Upper lobe of left lung (tissue), 6 donors: ENCODE measurements at regions not wholly inside any gene's neighbourhood (a gene's known extent, or its start where the extent isn't known, plus 50 kb on each side); places are given as distances from the start of the nearest gene placed in this dataset.

ENCODE experiments used
- ATAC-seq, 2 donors: fragments of 200-7000 bp; cut with Tn5 transposase; one replicate each; pipeline ENCODE4 v1.9.1; 2022; ENCODE audit warnings: mild to moderate bottlenecking in 2 of 2, moderate library complexity in 2 of 2; ENCODE audit not compliant: low FRiP score in 2 of 2
- DNase-seq, 2 donors: peaks; one replicate each; pipeline ENCODE4 v3.0.0-alpha.2; 2019 to 2020
- H3K27ac ChIP-seq, 4 donors: fragments of 200-600 bp; sonication (generic); one replicate each; pipeline ENCODE4 v1.5.1; 2016 to 2019
- H3K27me3 ChIP-seq, 4 donors: fragments of 200-600 bp; sonication (generic); one replicate each; pipeline ENCODE4 v1.5.1; 2017 to 2019
- H3K36me3 ChIP-seq, 4 donors: fragments of 200-600 bp; sonication (generic); one replicate each; pipeline ENCODE4 v1.5.1; 2016 to 2019
- H3K4me1 ChIP-seq, 4 donors: fragments of 200-600 bp; sonication (generic); one replicate each; pipeline ENCODE4 v1.5.1; 2018 to 2019
- H3K4me3 ChIP-seq, 4 donors: fragments of 200-600 bp; sonication (generic); one replicate each; pipeline ENCODE4 v1.5.1; 2017 to 2019; ENCODE audit warnings: mild to moderate bottlenecking in 2 of 4, moderate library complexity in 1 of 4
- H3K9me3 ChIP-seq, 4 donors: fragments of 200-600 bp; sonication (generic); one replicate each; pipeline ENCODE4 v1.5.1; 2018 to 2019
- CTCF ChIP-seq, 6 experiments: fragments of 450-650 bp in 4 of 6; fragments of 200-600 bp in 2 of 6; sonication (generic) in 2 of 6; IDR thresholded peaks; one replicate each; pipeline ENCODE4 v1.5.1; 2016 to 2019; ENCODE audit warnings: antibody characterized with exemption in 6 of 6
- EP300 ChIP-seq, 4 donors: sonication (generic); formaldehyde crosslinking; IDR thresholded peaks; one replicate each; pipeline ENCODE4 v1.5.1; 2017; ENCODE audit warnings: antibody characterized with exemption in 4 of 4, control low read depth in 2 of 4
- POLR2A ChIP-seq, 4 donors: fragments of 450-650 bp; IDR thresholded peaks; one replicate each; pipeline ENCODE4 v1.5.1; 2016 to 2017; ENCODE audit warnings: antibody characterized with exemption in 4 of 4, mild to moderate bottlenecking in 2 of 4
- POLR2AphosphoS5 ChIP-seq, 2 donors: sonication (generic); formaldehyde crosslinking; IDR thresholded peaks; one replicate each; pipeline ENCODE4 v1.5.1; 2017; ENCODE audit warnings: antibody characterized with exemption in 2 of 2
- WGBS, 2 donors: methylation state at CpG; one replicate each; pipeline ENCODE4 v1.1.5; 2017 to 2018; 5-methylcytosine and 5-hydroxymethylcytosine counted together
- donor health status: DM: no; HTN: no; CAD: no; lungs with moderate emphysema.
- donor health status: DM: no; HTN: yes; CAD: no; lungs with severe emphysema.

- 28 to 46% methylated on average over 1 of the region's 1 CpG for WGBS, 2 donors
- DNase-seq: no peak
- H3K4me1 ChIP-seq: no peaks in the 10 kb centered on the region
- H3K4me3 ChIP-seq: no peak overlapping the region
- no peak for ATAC-seq
- peaks cover 0 to 6% (median 0%) of the 10 kb centered on the region in 4 donors for H3K9me3 ChIP-seq
- no peaks in the 10 kb centered on the region for H3K36me3 ChIP-seq
- TF ChIP-seq EP300 (IDR thresholded peaks at IDR 0.05): no peak
- TF ChIP-seq POLR2A (IDR thresholded peaks at IDR 0.05): no peak
- TF ChIP-seq CTCF (IDR thresholded peaks at IDR 0.05): no peak
- no peak for TF ChIP-seq POLR2AphosphoS5 (IDR thresholded peaks at IDR 0.05)
- no peak overlapping the region for H3K27ac ChIP-seq
- H3K27me3 ChIP-seq: no peaks in the 10 kb centered on the region
These were observed 615.0 kb upstream of the RIOK2 start for GRCh38 chr5:97797994-97798451.

- H3K4me1 ChIP-seq: no peaks in the 10 kb centered on the region
- H3K27me3 ChIP-seq: no peaks in the 10 kb centered on the region
- no peak overlapping the region for H3K4me3 ChIP-seq
- TF ChIP-seq POLR2A (IDR thresholded peaks at IDR 0.05) (no peak), POLR2AphosphoS5 (IDR thresholded peaks at IDR 0.05) (no peak), EP300 (IDR thresholded peaks at IDR 0.05) (no peak), CTCF (IDR thresholded peaks at IDR 0.05) (no peak)
- DNase-seq (no peak), ATAC-seq (no peak)
- H3K36me3 ChIP-seq: no peaks in the 10 kb centered on the region
- H3K9me3 ChIP-seq: peaks cover 0 to 10% (median 4%) of the 10 kb centered on the region in 4 donors
- no peak overlapping the region for H3K27ac ChIP-seq
These were observed 618.4 kb upstream of the RIOK2 start for GRCh38 chr5:97801461-97801860.

GRCh38 chr5:97820138-97820537 is 637.1 kb upstream of the RIOK2 start:
- Histone ChIP-seq H3K36me3 (no peaks in the 10 kb centered on the region), H3K9me3 (no peaks in the 10 kb centered on the region), H3K27me3 (no peaks in the 10 kb centered on the region), H3K27ac (no peak overlapping the region), H3K4me3 (no peak overlapping the region), H3K4me1 (no peaks in the 10 kb centered on the region)
- DNase-seq (no peak), ATAC-seq (no peak)
- WGBS, 2 donors: 69 to 87% methylated on average over 2 of the region's 2 CpGs
- TF ChIP-seq CTCF (IDR thresholded peaks at IDR 0.05) (no peak), POLR2AphosphoS5 (IDR thresholded peaks at IDR 0.05) (no peak), POLR2A (IDR thresholded peaks at IDR 0.05) (no peak), EP300 (IDR thresholded peaks at IDR 0.05) (no peak)

GRCh38 chr5:97832645-97833296 is 649.7 kb upstream of the RIOK2 start:
- H3K27me3 ChIP-seq: no peaks in the 10 kb centered on the region
- H3K9me3 ChIP-seq: no peaks in the 10 kb centered on the region
- DNase-seq (no peak), ATAC-seq (no peak)
- H3K36me3 ChIP-seq: no peaks in the 10 kb centered on the region
- WGBS, 2 donors: 40 to 55% methylated on average over 2 of the region's 2 CpGs
- H3K27ac ChIP-seq: no peak overlapping the region
- no peaks in the 10 kb centered on the region for H3K4me1 ChIP-seq
- TF ChIP-seq CTCF (IDR thresholded peaks at IDR 0.05) (no peak), POLR2A (IDR thresholded peaks at IDR 0.05) (no peak), EP300 (IDR thresholded peaks at IDR 0.05) (no peak), POLR2AphosphoS5 (IDR thresholded peaks at IDR 0.05) (no peak)
- no peak overlapping the region for H3K4me3 ChIP-seq

- no peak overlapping the region for H3K27ac ChIP-seq
- ATAC-seq (no peak), DNase-seq (no peak)
- no peaks in the 10 kb centered on the region for H3K9me3 ChIP-seq
- TF ChIP-seq CTCF (IDR thresholded peaks at IDR 0.05): no peak
- TF ChIP-seq POLR2AphosphoS5 (IDR thresholded peaks at IDR 0.05): no peak
- no peak for TF ChIP-seq EP300 (IDR thresholded peaks at IDR 0.05)
- TF ChIP-seq POLR2A (IDR thresholded peaks at IDR 0.05): no peak
- no peaks in the 10 kb centered on the region for H3K4me1 ChIP-seq
- H3K36me3 ChIP-seq: no peaks in the 10 kb centered on the region
- no peaks in the 10 kb centered on the region for H3K27me3 ChIP-seq
- 73 to 76% methylated on average over 1 of the region's 1 CpG for WGBS, 2 donors
- no peak overlapping the region for H3K4me3 ChIP-seq
These were observed 651.5 kb upstream of the RIOK2 start for GRCh38 chr5:97834561-97834960.
